Activated CD8-positive, alpha-beta memory T cell treated with anti-CD3 and anti-CD28 coated beads for 24 hours (primary cell): ENCODE measurements at regions not wholly inside any gene's neighbourhood (a gene's known extent, or its start where the extent isn't known, plus 50 kb on each side); places are given as distances from the start of the nearest gene placed in this dataset.

Experiments
- DNase-seq: peaks from one replicate; pipeline ENCODE4 v3.0.0-alpha.2; 2020

GRCh38 chr4:181507938-181508337 is 735.3 kb upstream of the TENM3 start:
- DNase-seq, result no peak

DNA sequence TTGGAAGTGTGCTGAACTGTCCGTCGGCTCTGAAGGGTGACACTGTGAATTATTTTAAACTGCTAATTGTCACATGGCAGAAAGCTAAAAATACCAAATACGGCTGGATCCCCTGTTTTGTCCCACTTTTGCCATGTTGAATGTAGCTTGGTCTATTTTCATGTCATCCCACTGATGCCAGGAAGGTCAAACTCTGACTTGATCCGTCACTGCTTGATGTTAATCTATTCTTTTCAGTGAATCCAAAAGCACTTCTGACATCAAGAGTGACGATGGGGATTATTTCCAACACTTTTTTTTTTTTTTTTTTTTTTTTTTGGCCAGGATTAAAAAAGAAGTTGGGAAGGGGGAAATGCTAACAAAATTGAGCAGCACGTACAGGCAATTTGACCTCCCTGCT is 734.6 kb upstream of the TENM3 start:
- DNase-seq, result no peak

DNA sequence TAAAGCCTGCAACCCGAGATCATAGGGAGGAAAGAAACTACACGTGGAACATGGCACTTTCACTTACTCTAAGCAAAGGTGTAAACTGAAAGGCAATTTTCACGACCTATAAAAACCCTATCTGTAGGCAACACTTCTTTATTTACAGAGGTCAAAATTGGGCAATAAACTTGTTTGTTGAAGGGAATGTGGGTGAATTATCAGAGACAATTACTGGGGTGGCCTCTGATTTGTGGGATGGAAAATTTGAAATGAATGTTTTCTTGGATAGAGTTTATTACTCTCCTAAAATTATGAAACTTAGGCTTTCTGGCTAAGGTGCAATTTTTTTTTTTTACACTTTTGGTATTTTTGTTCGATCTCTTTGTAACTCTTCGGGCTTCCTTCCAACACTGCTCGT is 734.1 kb upstream of the TENM3 start:
- DNase-seq, result no peak

DNA sequence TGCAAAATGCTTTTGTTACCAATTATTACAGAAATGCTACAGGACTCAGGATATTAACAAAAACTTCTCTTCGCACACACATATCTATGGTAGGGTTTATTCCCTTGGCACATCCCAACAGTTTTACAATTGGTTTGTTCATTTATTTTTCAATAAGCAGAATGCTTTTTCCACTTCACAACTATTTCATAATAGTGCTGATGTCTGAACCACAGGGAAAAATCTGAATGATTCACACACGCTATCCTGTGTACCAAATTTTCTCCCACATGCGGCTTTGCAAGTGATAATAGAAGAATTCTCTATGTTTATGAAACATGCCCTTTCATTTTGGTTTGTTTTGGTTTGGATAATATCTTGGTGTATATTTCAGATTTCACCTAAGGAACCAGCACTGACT is 725.7 kb upstream of the TENM3 start:
- DNase-seq, result no peak

DNA sequence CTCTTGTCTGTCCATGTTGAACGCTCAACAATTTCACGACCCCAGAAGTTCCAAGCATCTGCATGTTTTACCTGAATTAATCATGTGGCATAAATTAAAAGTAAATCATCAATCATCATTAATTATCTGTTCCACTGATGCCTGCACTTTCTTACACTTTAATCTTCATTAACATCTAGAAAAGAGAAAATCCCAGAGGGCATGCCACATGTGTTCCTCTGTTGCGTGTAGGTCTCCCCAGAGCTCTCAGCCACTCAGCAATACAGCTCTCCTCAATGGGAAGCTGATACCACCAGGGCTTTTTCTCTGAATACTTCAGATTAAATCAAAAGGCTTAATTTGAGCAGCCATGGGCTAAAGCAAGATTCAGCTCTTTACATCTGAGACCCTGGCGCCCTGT is 722.4 kb upstream of the TENM3 start:
- DNase-seq, result no peak

DNA sequence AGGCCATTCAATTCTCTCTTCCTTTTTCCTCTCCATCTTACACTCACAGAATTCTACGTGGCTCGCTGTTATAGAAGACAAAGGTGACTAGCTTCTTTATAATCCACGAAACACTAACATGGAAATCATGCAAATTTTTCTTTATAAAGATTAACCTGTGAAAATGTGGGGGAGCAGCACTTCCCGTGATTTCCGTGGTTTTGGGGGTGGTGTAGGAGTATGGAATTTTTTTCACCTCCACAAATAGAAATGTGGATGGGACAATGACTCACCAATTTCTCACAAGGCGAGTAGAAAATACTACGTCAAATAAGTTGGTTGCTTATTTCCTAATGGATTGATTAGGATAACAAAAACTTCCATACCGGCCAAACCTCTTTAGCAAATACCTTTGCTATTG is 719.2 kb upstream of the TENM3 start:
- DNase-seq, result no peak

GRCh38 chr4:181524499-181524898 is 718.7 kb upstream of the TENM3 start:
- no peak for DNase-seq

- no peak for DNase-seq
These were observed 717.6 kb upstream of the TENM3 start for GRCh38 chr4:181525634-181526033.

DNA sequence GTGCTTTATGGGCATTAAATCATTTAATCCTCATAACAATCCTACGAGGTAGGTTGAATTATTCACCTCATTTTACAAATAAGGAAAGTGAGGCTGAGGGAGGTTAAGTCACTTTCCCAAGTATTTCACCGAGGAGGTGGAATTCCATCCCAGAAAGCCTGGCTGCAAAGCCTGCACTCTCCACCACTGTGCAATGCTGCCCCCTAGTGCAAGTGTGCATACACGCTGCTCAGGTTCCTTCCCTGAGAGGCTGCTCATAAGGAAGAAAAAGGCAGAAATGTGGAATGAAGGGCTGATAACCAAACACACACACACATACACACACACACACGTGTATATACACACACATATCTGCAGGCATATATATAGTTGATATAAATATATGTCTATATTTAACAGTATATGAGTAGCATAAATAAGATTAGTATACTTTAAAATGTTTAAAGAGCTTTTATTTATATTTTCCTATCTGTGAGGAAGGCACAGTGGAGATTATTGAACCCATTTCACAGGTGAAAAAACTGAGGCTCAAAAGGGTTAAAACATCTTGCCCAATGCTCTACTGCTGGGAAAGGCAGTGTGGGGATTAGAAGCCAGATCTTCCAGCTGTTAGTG is 714.5 kb upstream of the TENM3 start:
- DNase-seq, result no peak

GRCh38 chr4:181529537-181529936 is 713.7 kb upstream of the TENM3 start:
- DNase-seq, result no peak

GRCh38 chr4:181536196-181536746 is 706.9 kb upstream of the TENM3 start:
- no peak for DNase-seq

- no peak for DNase-seq
These were observed 706.3 kb upstream of the TENM3 start for GRCh38 chr4:181536811-181537434.

DNA sequence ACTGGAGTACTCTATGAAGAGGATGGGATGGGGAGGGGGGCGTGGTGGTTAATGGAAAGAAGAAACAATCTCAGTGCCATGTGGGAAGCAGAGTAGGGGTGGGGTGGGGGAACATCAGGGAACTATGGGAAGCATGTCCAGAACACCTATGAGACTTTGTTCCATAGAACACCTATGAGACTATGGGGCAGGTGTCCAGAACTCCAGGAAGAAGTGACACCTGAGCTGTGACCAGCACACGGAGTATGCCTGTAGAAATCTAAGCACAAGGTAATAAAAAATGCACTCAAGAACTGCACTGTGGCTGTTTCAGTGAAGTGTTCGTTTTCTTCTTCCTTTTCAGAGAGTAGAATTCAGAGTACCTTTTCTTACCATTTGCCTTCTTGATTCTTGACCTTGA is 704.8 kb upstream of the TENM3 start:
- DNase-seq, result no peak

- DNase-seq, result no peak
These were observed 701.8 kb upstream of the TENM3 start for GRCh38 chr4:181541396-181541795.

DNA sequence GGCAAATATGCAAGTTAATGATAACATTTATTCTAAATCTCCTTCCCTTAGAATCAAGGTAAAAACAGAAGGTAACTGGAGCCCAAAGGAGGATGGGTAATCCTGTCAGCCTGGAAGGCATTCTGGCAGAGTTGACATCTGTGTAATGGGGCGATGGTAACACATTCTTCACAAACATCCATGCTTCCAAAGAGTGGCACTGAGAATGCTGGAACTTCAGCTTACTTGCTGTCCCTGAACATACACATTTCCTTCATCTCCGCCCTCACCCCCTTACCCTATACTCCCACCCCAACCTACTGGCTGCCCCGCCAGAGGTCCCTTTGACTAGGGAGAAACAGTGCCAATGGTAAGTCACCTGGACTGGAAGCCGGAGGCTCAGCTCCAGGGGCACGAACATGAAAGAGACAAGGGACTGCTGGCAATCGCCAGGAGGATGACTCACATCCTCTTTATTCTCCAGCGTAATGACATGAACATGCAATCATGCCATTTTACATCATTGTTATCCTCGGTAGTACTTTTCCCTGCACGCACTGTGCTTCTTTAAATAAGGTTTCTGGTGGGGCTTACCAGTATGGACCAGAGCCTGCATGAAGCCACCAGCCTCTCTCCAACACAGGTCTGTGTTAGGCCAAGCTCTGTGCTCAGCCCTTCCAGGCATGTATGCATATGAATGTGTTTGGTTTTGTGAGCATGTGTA is 694.2 kb upstream of the TENM3 start:
- DNase-seq, result no peak

DNA sequence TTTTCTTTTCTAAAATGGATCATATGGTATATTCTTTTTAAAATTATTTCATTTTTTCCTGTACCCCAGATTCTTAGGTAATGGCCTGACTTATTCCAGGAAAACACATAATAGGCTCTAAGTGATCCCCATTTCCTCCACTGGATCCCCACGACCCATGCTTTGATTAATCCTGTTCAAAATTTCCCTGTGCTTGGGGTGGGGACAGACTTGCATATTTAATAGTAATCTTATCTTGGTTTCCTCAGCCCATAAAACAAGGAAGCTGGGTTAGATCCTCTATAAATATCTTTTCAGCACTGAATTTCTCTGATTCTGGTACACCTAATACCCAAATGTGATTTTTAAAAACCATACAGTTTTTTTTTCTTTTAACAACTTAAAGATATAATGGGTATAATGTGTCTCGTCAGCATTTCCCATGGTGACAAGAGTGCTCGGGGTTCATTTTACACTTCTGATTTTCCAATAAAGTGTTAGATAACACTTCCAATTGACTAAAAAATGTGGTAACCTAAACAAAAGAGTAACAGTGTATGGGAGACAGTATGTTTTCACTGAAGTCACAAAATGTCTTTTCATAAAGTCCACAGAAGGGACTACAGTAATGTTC is 693.5 kb upstream of the TENM3 start:
- DNase-seq, result no peak

DNA sequence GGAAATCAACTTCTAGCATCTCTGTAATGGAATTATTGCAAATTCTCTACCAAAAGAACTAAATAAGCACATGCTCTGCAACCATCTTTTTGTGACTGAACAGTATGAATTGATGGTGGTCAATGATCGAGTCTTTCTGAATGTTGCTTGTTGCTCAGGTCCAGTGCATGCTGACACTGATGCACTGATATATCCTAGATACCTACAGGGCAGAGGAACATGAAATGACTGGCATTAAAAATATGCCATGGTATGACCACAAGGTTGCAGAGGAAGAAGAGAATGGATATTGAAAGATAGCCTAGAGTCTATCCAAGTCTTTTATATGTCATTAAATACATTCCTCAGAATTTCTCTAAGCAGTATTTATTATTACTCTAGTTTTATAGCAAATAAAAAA is 692.8 kb upstream of the TENM3 start:
- no peak for DNase-seq

GRCh38 chr4:181559637-181560036 is 683.6 kb upstream of the TENM3 start:
- DNase-seq, result no peak

- no peak for DNase-seq
These were observed 680.8 kb upstream of the TENM3 start for GRCh38 chr4:181562399-181562798.

- no peak for DNase-seq
These were observed 678.6 kb upstream of the TENM3 start for GRCh38 chr4:181564625-181565024.

GRCh38 chr4:181566490-181566889 is 676.7 kb upstream of the TENM3 start:
- DNase-seq, result no peak

GRCh38 chr4:181569553-181569952 is 673.6 kb upstream of the TENM3 start:
- DNase-seq, result no peak

DNA sequence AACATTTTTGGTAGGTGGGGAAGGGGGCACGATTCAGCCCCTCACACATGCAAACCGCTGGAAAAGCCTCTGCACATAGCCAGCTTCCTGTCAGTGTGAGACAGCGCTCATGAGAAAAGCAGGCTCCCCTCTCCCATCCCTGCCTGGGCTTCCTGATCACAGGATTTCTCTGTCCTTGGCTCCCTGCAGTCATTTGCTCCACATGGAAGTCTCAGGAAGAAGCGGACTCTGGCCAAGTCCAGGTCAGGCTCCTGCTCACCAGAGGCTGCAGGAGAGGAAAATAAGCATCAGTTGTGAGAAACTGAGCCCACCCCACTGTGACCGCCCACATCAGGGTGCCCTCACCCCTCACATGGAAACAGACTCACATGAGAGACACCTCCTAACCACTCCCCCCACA is 664.3 kb upstream of the TENM3 start:
- DNase-seq, result no peak

GRCh38 chr4:181579486-181579885 is 663.7 kb upstream of the TENM3 start:
- DNase-seq, result no peak
